ENCODE measurements at regions not wholly inside any gene's neighbourhood (a gene's known extent, or its start where the extent isn't known, plus 50 kb on each side); places are given as distances from the start of the nearest gene placed in this dataset. TPM values are rescaled to one million over a fixed set of nuclear protein-coding genes. Genes with fewer than 3 reads are reported as not detected.

Small RNA genes in the stretch of these regions (small RNA-seq; reads per million reads assigned to genes)
- gene RNA5SP353 (not detected), gene RNU6-590P (not detected)
